Activated effector memory CD4-positive, alpha-beta T cell treated with anti-CD3 and anti-CD28 coated beads, Interleukin-2, amount 50 U/mL, for 16 hours (primary cell): ENCODE measurements at regions not wholly inside any gene's neighbourhood (a gene's known extent, or its start where the extent isn't known, plus 50 kb on each side); places are given as distances from the start of the nearest gene placed in this dataset.
"Not testable (repeated sequence)": the region's sequence is repeated elsewhere in the genome, so short reads cannot be mapped to it uniquely, and the experiment has no call there.

ENCODE experiments used
- DNase-seq: peaks from one replicate; pipeline ENCODE4 v3.0.0-alpha.2; 2020

DNA sequence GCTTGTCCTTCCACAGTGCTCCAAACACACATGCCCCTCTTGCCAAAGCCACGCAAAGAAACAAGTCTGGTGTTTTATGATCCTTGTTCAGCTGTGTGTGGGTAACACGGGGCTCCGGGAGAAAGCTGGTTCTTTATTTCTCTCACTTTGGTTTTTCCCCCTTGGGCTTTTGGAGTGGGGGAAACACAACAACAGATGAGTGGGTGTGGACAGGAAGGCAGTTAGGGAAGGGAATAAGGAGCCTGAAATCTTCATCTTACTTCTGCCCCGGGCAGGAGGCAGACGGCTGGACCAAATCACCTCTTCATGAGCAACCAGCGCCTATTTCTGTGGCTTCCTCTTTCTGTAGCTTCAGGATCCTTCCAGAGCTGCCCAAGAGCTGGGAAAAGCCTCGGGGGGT is 218.5 kb downstream of the PHETA1 start:
- DNase-seq: no peak

DNA sequence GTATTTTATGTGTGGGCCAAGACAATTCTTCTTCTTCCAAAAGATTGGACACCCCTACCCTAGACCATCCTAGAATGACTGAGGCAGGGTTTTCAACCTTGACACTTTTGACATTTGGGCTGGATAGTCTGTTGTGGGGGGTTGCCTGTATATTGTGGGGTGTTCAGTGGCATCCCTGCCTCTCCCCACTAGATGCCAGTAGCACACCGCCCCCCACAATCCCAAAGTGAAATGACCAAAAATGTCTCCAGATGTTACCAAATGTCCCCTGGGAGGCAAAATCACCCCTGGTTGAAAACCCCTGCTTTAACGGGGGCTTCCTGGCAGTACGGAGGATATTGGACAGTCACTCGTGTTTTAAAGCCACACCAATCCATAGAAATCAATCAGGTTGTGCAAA is 219.6 kb downstream of the PHETA1 start:
- DNase-seq: no peak

DNA sequence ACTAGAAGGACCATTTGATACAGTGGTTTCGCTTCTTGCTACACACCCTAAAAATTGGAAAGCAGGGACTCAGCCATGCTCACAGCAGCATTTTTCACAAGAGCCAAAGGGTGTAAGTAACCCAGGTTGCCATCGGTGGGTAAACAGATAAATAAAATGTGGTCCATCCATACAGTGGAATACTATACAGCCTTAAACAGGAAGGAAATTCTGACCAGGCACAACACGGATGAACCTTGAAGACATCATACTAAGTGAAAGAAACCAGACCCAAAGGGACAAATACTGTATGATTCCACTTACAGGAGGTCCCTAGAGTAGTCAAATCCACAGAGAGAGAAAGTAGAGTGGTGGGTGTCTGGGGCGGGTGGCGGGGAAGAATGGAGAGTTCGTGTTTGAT is 220.9 kb downstream of the PHETA1 start:
- DNase-seq: no peak

DNA sequence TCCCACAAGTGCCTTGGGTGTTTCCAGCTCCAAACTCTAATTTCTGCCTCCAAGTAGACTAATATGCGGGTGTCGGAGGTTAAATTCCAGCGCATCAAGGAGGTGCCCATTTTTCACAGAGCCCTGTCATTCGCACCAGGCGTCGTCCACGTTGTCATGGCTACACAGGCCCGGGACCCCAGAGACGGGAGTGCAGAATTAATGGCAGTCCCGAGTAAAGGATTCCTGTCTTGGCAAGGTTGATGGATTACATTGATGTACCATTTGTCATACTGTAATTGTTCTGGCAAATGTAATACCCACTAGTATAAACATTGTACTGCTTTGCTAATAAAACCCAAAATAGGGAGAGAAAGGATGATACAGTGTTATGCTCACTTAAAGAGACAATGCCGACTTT is 222.9 kb upstream of the MYL2 start:
- no peak for DNase-seq

DNA sequence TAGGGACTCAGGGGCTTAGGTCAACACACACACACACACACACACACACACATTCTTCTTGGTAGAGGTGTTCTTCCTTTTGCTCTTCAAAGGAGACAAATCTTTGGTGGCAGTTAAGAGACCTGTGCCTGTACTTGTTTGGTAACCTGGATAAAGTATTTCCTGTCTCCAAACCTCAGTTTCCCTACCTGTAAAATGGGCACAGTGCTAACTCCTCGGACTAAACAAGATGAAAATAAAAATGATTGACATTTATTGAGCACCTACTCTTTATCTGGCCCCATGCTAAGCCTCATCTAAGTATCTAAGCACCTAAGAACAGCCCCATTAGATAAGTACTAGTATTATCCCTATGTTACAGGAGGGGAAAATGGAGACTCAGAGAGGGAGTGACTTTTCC is 220.8 kb upstream of the MYL2 start:
- no peak for DNase-seq

DNA sequence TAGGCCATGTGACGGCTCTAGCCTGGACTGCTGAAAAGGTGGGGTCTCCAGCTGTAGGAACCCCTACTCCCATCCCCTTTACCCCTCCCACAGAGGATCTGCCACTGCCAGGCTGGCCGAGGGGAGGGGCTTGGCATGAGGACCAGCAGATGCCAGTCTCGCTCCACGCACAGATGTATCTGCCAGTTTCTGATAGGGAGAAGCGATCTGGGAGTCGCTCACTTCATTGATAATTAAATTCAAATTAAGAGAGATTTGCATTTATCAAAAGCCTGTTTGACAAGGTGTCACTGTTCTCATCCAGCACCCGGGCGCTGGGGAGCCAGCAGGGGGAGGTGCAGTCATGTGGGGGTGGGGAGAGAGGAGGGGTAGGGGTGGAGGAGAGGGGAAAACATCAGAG is 217.6 kb upstream of the MYL2 start:
- DNase-seq: no peak

DNA sequence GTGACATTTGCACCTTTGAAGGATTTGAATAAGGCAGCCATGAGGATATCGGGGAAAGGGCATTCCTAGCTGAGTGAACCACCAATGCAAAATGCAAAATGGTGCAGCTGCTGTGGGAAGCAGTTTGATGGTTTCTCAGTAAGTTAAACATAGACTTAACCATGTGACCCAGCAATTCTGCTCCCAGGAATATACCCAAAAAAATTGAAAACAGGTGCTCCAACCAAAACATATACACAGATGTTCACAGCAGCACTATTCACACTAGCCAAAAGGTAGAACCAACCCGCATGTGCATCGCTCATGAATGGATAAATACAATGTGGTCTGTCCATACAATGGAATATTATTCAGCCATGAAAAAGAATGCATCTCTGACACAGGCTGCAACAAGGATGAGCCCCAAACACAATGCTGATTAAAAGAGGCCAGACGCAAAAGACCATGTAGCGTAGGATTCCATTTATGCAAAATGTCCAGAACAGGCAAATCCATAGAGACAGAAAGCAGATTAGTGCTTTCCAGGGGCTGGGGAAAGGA is 215.0 kb upstream of the MYL2 start:
- DNase-seq: no peak

DNA sequence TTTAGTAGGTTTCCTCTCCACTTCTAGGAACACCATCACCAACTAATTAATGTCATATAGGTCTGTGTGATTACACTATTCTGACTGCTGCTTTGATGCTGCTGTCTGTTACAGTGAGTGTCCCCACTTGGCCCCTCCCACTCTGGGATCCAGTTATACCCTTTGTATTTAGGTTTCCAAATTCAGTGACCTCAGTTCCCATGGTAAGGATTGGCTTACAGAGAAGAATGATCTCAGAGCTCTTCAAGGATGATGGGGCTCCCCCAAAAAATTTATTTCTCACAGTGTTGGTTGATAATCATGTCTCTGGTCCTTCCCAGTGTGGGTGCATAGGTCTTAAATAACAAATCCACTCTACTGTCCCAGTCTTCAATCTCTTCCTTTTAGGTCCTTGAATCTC is 210.0 kb upstream of the MYL2 start:
- no peak for DNase-seq

DNA sequence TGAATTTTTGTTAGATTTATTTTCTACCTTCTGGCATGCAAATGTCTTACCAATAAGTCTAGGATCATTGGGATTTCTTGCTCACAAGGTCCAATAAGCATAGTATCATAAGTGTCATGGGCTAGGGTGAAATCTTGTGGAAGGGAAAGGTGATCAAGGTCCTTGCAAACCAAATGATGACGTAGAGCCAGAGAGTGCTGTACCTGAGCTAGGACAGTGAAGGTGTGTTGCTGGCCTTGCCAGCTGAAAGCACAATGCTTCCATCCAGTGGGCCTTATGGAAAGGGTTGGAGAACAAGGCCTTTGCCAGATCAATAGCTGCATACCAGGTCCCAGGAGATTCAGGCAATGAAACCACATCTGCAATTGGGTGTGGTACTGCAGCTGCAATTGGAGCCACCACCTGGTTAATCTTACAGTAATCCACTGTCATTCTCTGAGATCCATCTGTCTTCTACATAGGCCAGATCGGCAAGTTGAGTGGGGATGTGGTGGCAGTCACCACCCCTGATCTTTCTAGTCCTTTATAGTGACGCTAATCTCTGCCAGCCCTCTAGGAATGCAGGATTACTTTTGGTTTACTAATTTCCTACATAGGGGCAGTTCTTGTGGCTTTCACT is 208.9 kb upstream of the MYL2 start:
- DNase-seq: no peak

DNA sequence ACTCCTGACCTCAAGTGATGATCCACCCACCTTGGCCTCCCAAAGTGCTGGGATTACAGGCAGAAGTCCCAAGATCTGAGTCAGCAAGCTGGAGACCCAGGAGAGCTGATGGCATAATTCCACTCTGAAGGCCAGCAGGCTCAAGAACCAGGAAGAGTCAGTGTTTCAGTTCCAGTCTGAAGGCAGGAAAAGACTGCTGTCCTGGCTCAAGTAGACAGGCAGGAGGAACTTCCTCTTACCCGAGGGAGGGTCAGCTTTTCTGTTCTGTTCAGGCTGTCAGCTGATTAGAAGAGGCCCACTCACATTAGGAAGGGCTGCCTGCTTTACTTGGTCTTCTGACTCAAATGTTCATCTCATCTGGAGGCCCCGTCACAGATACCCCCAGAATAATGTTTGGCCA is 206.0 kb upstream of the MYL2 start:
- DNase-seq: no peak

DNA sequence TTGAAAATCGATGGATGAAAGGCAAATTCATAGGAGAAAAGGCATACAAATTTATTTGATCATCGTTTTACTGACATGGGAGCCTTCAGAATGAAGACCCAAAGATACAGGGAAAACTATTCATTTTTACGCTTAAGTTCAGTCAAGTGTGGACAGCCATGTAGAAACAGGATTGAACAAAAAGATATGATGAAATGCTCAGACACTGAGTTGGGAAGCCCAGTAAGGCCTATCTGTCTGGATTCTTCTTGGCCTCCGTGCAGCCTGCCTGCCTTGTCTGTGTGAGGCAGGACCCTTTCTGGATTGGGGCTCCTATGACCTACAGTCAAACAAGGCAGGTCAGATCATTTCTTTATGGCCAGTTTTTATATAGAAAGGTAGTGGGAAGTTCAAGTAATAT is 203.8 kb upstream of the MYL2 start:
- DNase-seq: no peak

DNA sequence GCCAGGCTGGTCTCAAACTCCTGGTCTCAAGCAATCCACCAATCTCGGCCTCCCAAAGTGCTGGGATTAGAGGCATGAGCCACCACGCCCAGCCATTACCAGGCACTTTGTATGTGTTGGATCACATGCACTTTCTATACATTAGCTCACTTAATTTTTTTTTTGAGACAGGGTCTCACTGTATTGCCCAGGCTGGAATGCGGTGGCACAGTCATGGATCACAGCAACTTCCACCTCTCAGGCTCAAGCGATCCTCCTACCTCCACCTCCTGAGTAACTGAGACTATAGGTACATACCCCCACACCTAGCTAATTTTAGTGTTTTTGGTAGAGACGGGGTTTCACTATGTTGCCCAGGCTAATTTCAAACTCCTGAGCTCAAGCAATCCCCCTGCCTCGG is 203.0 kb upstream of the MYL2 start:
- DNase-seq: no peak

DNA sequence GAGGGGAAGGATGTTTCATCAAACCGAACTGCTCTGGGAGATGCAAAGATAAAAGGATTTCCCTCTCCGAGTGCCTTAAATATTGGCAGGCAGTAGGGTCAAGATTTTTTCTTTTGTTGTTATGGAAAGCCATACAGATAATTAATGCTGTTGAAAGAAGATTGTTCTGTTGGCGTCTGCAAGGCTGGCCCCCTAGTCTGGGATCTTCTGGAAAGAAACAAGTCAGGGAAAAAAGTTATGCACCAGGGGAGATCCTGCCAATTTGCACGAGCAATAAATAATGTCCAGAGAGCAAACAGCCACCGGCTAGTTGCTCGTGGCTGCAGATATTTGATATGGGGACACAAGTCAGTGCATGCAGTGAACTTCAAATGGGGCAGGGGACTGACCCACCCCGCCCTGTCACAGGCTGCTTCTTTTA is 202.1 kb upstream of the MYL2 start:
- no peak for DNase-seq

DNA sequence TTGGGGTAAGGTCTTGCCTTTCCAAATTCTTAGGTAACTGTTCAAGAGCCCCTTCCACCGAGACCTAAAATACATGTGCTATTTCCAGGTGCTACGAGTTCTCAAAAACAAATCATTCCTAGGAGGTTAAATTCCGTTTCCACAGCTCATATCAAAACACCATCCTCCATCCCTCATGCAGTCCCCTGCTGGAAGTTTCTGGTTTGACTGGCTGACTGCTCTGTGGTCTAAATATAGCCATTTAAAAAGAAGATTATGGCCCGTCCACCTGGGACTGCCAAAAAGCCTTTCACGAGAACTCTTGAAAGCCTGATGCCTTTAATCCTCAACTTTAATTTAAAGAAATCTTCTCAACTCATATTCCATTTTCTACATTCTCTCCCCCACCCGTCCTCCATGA is 201.5 kb upstream of the MYL2 start:
- no peak for DNase-seq

DNA sequence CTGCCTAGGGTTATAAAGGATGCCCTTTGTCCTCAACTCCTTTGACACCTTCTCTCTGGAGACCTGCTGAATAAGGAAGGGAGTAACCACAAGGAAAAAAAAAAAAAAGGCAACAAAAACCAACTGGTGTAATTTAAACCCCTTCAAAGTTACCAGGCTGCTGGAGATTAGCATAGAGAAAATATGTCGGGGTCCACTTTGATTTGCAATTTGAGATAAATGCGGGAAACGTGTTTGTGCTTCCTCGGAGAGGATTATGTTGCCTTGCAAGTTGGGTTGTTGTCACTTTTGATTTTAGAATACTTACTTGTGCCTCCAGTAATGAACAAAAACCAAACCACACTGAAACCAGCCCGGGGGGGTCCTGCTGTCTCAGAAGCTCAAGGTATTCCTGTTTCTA is 200.2 kb upstream of the MYL2 start:
- no peak for DNase-seq

DNA sequence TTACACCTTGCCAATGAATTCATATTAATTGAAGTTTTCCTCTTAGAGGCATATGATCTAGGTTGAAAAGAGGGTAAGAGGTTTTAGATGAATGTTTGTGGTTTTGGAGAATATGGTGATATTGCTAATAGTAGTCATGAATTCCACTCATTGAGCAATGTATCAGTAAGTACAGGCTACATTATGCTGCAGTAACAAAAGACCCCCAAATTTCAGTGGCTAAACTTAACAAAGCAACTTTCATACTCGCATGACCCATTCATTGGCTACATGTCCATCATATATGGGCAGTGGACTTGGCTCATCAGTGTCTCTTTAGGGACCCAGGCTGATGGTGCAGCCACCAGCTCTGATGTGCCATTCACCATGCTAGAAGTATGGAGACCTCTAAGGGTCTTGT is 196.6 kb upstream of the MYL2 start:
- DNase-seq: no peak

DNA sequence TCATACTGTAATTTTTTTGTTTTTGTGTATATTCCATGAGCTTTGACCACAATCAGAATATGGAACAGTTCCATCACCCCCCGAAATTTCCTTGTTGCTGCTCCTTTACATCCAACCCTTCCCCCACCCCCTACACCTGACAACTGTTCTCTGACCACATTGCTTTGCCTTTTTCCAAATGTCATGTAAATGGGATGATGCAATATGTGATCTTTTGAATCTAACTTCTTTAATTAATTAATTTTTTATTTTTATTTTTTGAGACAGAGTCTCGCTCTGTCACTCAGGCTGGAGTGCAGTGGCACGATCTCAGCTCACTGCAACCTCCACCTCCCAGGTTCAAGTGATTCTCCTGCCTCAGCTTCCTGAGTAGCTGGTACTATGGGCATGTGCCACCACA is 192.9 kb upstream of the MYL2 start:
- not testable (repeated sequence) for DNase-seq

DNA sequence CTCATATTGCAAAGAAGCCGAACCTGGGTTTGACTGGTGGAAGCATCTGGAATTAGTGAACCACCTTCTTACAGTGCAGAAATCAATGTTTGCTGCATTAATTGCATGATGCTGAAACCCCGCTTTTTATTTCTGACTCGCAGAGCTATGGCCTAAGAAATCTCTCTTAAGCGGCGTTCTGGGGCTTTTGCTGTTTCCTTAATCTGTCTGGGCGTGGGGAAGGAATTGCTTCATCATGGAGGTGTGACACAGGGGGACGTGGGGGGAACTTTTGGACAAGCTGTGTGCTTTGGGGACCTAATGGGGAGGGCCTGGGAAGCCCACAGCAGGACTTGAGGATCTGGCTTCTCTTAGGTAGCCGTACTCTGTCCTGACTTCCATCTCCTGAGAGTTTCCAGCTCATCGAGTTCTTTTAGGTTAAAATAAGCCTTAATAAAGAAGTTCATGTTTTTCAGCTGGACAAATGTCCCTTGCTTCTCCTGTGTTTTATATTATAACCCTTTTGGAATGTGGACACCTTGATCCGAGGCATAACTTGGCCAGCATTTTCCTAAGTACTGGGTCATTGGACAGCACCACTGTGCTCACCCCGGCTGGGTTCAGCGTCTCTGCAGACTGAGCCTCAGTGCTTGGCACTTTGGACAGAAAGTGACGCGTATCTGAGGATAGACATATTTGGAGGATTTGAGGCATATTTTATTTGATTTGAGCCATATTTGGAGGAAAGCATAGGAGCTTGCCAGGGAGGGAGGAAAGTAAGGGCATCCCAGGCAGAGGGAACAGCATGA is 192.1 kb upstream of the MYL2 start:
- DNase-seq: no peak

DNA sequence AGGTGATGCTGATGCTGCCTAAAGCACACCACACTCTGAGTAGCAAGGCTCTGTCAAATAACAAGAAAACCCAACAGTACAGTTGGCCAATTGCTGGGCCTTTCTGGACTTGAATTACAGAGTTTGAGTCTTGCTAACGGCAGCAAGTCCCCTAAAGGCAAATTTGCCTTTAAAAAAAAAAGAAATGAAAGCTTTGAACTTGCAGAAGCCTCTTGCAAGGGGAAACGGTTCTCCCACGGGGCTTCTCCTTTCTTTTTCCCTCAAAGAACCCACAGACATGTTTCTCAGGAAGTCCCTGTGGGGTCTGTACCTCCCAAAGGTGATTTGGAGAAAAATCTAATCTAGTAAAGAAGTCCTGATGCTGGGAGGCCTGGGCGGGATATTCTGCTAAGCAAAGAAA is 191.3 kb upstream of the MYL2 start:
- no peak for DNase-seq

DNA sequence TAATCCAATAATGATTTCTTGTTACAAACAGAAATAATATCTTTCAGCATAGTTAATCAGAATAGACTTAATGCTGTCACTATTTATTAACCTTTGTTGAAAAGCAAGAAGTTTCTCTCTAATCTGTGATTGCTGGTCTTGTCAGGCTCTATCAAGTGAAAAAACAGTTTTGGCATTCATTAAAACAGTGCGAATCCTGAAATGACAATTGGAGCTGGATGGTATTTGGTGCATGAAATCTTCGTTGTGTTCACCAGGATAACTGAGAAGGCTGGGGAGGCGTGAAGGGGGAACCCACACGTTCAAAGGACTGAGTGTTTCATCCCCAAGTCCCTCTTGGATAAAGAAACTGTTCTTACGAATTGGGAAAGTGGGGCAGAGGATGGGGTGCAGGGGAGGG is 190.2 kb upstream of the MYL2 start:
- no peak for DNase-seq

DNA sequence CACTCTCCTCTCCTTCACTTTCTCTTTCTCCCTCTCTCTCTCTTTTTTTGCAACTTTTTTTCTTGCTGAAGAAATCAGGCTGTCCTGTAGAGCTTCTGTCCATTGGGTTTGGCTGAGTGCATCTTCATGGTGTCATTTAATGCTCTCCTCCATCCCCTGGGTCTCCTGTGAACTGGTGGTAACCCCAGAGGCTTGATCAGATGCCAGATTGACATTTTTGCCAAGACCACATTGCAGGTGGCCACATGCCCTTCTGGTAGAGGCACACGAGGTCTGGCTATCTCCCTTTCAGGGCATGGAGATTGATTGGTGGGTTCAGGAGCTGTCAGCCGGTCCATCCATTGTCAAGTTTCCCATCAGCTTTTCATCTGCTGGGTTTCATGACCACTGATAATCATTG is 188.3 kb upstream of the MYL2 start:
- no peak for DNase-seq

DNA sequence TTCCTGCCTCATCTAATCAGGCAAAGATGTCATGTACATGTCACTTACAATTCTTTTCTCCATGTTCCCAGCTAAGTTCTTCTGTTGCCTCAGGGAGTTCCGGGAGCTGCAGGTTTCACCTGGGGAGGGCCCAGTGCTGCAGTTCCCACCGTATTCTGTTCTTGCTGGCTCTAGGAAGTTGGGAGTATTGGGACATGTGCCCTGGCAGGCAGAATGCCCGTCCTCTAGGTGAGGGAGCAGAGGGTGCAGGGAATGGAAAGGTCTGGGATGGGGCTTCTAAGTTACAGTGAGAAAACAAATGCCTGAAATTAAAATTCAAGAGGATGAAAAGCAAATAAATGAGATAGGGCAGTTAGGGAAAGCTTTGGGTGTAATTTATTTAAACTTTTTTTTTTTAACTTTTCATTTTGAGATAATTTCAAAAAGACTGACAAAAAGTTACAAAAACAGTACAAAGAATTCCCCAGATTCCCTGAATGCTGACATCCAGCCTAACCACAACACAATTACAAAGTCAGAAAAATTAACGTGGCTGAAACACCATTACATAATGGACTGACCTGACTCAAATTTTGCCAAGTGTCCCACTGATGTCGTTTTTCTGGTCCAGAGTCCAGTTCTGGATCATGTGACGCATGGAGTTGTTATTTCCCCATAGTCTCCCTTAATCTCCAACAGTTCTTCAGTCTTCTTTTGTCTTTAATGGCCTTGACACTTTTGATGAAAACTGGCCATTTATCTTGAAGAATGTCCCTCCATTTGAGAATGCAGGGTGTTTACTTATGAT is 187.2 kb upstream of the MYL2 start:
- no peak for DNase-seq

DNA sequence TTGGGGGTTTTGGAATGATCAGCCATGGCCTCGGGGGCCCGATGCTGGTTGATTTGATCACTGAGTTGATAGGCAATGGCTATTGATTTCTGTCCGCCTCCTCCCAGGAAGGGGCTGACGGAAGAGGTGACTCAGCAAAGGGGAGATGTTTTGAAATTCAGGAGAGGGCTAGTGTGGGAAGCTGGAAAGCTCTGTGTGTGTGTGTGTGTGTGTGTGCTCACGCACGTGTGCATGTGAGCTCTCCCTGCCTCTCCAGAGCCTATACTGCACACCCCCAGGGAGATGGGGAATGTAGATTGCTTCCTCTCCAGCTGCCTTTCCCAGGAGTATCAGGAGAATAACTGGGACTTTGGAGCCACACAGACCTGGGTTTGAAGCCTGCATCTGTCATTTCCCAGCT is 184.9 kb upstream of the MYL2 start:
- DNase-seq: no peak

DNA sequence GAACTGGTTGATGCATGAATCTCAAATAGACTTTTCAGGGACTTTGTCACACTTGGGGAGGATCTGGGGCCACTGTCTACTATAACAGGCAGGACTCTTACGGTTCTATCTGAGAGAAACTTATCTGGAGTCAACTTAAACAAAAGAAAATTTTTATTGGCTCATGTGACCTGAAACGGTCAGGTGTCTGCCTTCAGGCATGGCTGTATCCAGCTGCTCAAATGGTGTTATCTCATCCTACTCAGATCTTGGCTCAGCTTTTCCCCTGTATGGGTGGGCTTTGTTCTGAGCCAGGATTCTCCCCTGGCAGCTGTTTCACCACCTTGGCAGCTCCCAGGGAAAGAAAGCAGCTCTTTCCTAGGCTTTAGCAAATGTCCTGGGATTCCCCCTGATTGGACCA is 183.2 kb upstream of the MYL2 start:
- no peak for DNase-seq
